HL-60 (cell line): ENCODE measurements at regions not wholly inside any gene's neighbourhood (a gene's known extent, or its start where the extent isn't known, plus 50 kb on each side); places are given as distances from the start of the nearest gene placed in this dataset.

ENCODE experiments used
- POLR2AphosphoS5 ChIP-seq: IDR thresholded peaks from 2 replicates; pipeline ENCODE4 v1.6.1; 2012; ENCODE audit warnings: low read depth
- TF ChIP-seq, protein P1 (sequence below): IDR thresholded peaks from 2 replicates; pipeline ENCODE4 v1.6.1; 2012; ENCODE audit warnings: low read depth; ENCODE audit not compliant: insufficient replicate concordance
- TF ChIP-seq, protein P2 (sequence below): IDR thresholded peaks from one replicate; pipeline ENCODE4 v1.5.1; 2011; ENCODE audit warnings: low read length, control low read depth, inconsistent platforms; ENCODE audit not compliant: insufficient read depth

DNA sequence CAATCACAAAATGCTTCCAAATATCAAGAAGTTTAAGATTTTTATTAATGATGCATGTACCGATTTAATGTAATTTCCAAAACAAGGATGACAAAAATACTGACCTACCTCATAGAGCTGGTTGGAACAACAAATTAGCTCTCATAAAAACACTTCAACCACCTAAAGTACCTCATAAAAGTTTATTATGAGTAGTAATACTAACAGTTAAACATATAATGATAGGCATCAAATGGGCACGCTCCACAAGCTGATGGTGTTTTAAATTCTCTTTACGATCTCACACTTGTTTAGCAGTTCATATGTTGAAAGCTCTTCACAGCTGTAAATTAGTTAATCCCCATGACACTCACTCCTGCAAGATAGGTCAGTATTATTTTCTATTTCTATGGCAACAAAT, 150.0 kb upstream of the KIF2A start:
- TF ChIP-seq, protein P1, sequence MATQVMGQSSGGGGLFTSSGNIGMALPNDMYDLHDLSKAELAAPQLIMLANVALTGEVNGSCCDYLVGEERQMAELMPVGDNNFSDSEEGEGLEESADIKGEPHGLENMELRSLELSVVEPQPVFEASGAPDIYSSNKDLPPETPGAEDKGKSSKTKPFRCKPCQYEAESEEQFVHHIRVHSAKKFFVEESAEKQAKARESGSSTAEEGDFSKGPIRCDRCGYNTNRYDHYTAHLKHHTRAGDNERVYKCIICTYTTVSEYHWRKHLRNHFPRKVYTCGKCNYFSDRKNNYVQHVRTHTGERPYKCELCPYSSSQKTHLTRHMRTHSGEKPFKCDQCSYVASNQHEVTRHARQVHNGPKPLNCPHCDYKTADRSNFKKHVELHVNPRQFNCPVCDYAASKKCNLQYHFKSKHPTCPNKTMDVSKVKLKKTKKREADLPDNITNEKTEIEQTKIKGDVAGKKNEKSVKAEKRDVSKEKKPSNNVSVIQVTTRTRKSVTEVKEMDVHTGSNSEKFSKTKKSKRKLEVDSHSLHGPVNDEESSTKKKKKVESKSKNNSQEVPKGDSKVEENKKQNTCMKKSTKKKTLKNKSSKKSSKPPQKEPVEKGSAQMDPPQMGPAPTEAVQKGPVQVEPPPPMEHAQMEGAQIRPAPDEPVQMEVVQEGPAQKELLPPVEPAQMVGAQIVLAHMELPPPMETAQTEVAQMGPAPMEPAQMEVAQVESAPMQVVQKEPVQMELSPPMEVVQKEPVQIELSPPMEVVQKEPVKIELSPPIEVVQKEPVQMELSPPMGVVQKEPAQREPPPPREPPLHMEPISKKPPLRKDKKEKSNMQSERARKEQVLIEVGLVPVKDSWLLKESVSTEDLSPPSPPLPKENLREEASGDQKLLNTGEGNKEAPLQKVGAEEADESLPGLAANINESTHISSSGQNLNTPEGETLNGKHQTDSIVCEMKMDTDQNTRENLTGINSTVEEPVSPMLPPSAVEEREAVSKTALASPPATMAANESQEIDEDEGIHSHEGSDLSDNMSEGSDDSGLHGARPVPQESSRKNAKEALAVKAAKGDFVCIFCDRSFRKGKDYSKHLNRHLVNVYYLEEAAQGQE = no peak
- TF ChIP-seq, protein P2, sequence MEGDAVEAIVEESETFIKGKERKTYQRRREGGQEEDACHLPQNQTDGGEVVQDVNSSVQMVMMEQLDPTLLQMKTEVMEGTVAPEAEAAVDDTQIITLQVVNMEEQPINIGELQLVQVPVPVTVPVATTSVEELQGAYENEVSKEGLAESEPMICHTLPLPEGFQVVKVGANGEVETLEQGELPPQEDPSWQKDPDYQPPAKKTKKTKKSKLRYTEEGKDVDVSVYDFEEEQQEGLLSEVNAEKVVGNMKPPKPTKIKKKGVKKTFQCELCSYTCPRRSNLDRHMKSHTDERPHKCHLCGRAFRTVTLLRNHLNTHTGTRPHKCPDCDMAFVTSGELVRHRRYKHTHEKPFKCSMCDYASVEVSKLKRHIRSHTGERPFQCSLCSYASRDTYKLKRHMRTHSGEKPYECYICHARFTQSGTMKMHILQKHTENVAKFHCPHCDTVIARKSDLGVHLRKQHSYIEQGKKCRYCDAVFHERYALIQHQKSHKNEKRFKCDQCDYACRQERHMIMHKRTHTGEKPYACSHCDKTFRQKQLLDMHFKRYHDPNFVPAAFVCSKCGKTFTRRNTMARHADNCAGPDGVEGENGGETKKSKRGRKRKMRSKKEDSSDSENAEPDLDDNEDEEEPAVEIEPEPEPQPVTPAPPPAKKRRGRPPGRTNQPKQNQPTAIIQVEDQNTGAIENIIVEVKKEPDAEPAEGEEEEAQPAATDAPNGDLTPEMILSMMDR = no peak
- no peak for TF ChIP-seq POLR2AphosphoS5
